ENCODE measurements at regions not wholly inside any gene's neighbourhood (a gene's known extent, or its start where the extent isn't known, plus 50 kb on each side); places are given as distances from the start of the nearest gene placed in this dataset.
"Not testable (repeated sequence)": the region's sequence is repeated elsewhere in the genome, so short reads cannot be mapped to it uniquely, and the experiment has no call there.

GRCh38 chr14:23861666-23862065 lies 91.9 kb upstream of the DHRS4 start:
- no peak for DNase-seq (ENCODE audit: low spot score)

- no peak for DNase-seq (ENCODE audit: low spot score)
Observed at GRCh38 chr14:23862513-23862912, 91.1 kb upstream of the DHRS4 start.

GRCh38 chr14:23863836-23864235 lies 89.7 kb upstream of the DHRS4 start:
- DNase-seq (ENCODE audit: low spot score) = no peak

- DNase-seq (ENCODE audit: low spot score) = no peak
Observed at GRCh38 chr14:23864259-23864658, 89.3 kb upstream of the DHRS4 start.

- no peak for DNase-seq (ENCODE audit: low spot score)
Observed at GRCh38 chr14:23864861-23865260, 88.7 kb upstream of the DHRS4 start.

- peak; percentile 12 for DNase-seq (ENCODE audit: low spot score)
Observed at GRCh38 chr14:23865502-23865901, 88.1 kb upstream of the DHRS4 start.

- DNase-seq (ENCODE audit: low spot score) = no peak
Observed at GRCh38 chr14:23866269-23866668, 87.3 kb upstream of the DHRS4 start.

- no peak for DNase-seq (ENCODE audit: low spot score)
Observed at GRCh38 chr14:23869078-23869719, 84.4 kb upstream of the DHRS4 start.

- no peak for DNase-seq (ENCODE audit: low spot score)
Observed at GRCh38 chr14:23876160-23876750, 77.3 kb upstream of the DHRS4 start.

GRCh38 chr14:23877111-23877510 lies 76.5 kb upstream of the DHRS4 start:
- DNase-seq (ENCODE audit: low spot score) = no peak

- peak; percentile 16 for DNase-seq (ENCODE audit: low spot score)
Observed at GRCh38 chr14:23877538-23878180, 75.9 kb upstream of the DHRS4 start.

- peak; percentile 34 for DNase-seq (ENCODE audit: low spot score)
Observed at GRCh38 chr14:23881282-23881681, 72.3 kb upstream of the DHRS4 start.

GRCh38 chr14:23883684-23884540 lies 69.7 kb upstream of the DHRS4 start:
- DNase-seq (ENCODE audit: low spot score) = no peak

GRCh38 chr14:23884541-23884904 lies 69.0 kb upstream of the DHRS4 start:
- no peak for DNase-seq (ENCODE audit: low spot score)

GRCh38 chr14:23887536-23887935 lies 66.0 kb upstream of the DHRS4 start:
- no peak for DNase-seq (ENCODE audit: low spot score)

- not testable (repeated sequence) for DNase-seq (ENCODE audit: low spot score)
Observed at GRCh38 chr14:23891717-23892116, 61.9 kb upstream of the DHRS4 start.

- DNase-seq (ENCODE audit: low spot score) = not testable (repeated sequence)
Observed at GRCh38 chr14:23892289-23892688, 61.3 kb upstream of the DHRS4 start.

GRCh38 chr14:23894362-23895052 lies 59.1 kb upstream of the DHRS4 start:
- no peak for DNase-seq (ENCODE audit: low spot score)

- DNase-seq (ENCODE audit: low spot score) = no peak
Observed at GRCh38 chr14:23895053-23895419, 58.5 kb upstream of the DHRS4 start.

GRCh38 chr14:23895480-23895879 lies 58.1 kb upstream of the DHRS4 start:
- DNase-seq (ENCODE audit: low spot score) = no peak

GRCh38 chr14:23896609-23897153 lies 56.9 kb upstream of the DHRS4 start:
- no peak for DNase-seq (ENCODE audit: low spot score)

- not testable (repeated sequence) for DNase-seq (ENCODE audit: low spot score)
Observed at GRCh38 chr14:23897291-23897690, 56.3 kb upstream of the DHRS4 start.
